ENCODE measurements at regions not wholly inside any gene's neighbourhood (a gene's known extent, or its start where the extent isn't known, plus 50 kb on each side); places are given as distances from the start of the nearest gene placed in this dataset.
"Not testable (repeated sequence)": the region's sequence is repeated elsewhere in the genome, so short reads cannot be mapped to it uniquely, and the experiment has no call there.

GRCh38 chr7:49597805-49598204 is 175.6 kb upstream of the VWC2 start:
- DNase-seq, result no peak
- no peaks in the 10 kb centered on the region for H3K36me3 ChIP-seq
- H3K4me1 ChIP-seq, result no peaks in the 10 kb centered on the region
- H3K4me3 ChIP-seq, result no peak overlapping the region
- no peak for TF ChIP-seq POLR2A (IDR thresholded peaks at IDR 0.05)
- TF ChIP-seq CTCF (IDR thresholded peaks at IDR 0.05 in 4 of 5, conservative IDR thresholded peaks at IDR 0.05 in 1 of 5), result no peak
- H3K27me3 ChIP-seq, result no peaks in the 10 kb centered on the region
- intact Hi-C loops (cut with DNase I; ENCODE audit: low total_unique reads) (no loop called here), in situ Hi-C loops (cut with MboI; ENCODE audit: low sequenced_read_pairs in 4 of 4) (no loop called here)
- ATAC-seq, result no peak
- H3K27ac ChIP-seq, result no peak overlapping the region
- no peaks in the 10 kb centered on the region for H3K9me3 ChIP-seq

- ATAC-seq (no peak), DNase-seq (no peak)
- Histone ChIP-seq H3K27ac (no peak overlapping the region), H3K4me1 (no peaks in the 10 kb centered on the region), H3K36me3 (no peaks in the 10 kb centered on the region), H3K4me3 (no peak overlapping the region), H3K27me3 (no peaks in the 10 kb centered on the region), H3K9me3 (no peaks in the 10 kb centered on the region)
- in situ Hi-C loops (cut with MboI; ENCODE audit: low sequenced_read_pairs in 4 of 4) (no loop called here), intact Hi-C loops (cut with DNase I; ENCODE audit: low total_unique reads) (no loop called here)
- TF ChIP-seq POLR2A (IDR thresholded peaks at IDR 0.05), result no peak
- TF ChIP-seq CTCF (IDR thresholded peaks at IDR 0.05 in 4 of 5, conservative IDR thresholded peaks at IDR 0.05 in 1 of 5), result no peak
Observed at GRCh38 chr7:49611951-49612350, 161.5 kb upstream of the VWC2 start.

- no peaks in the 10 kb centered on the region for H3K9me3 ChIP-seq
- DNase-seq, result no peak
- no peak overlapping the region for H3K27ac ChIP-seq
- in situ Hi-C loops (cut with MboI; ENCODE audit: low sequenced_read_pairs in 4 of 4), result no loop called here
- H3K4me1 ChIP-seq, result no peaks in the 10 kb centered on the region
- ATAC-seq, result no peak
- intact Hi-C loops (cut with DNase I; ENCODE audit: low total_unique reads), result no loop called here
- H3K27me3 ChIP-seq, result no peaks in the 10 kb centered on the region
- H3K36me3 ChIP-seq, result no peaks in the 10 kb centered on the region
- TF ChIP-seq POLR2A (IDR thresholded peaks at IDR 0.05) (no peak), CTCF (IDR thresholded peaks at IDR 0.05 in 4 of 5, conservative IDR thresholded peaks at IDR 0.05 in 1 of 5) (no peak)
- H3K4me3 ChIP-seq, result no peak overlapping the region
Observed at GRCh38 chr7:49613759-49614158, 159.7 kb upstream of the VWC2 start.

GRCh38 chr7:49614974-49615373 is 158.5 kb upstream of the VWC2 start:
- H3K4me1 ChIP-seq; H3K4me3 ChIP-seq; ATAC-seq; H3K27me3 ChIP-seq; H3K27ac ChIP-seq; DNase-seq; H3K9me3 ChIP-seq; in situ Hi-C loops (cut with MboI; ENCODE audit: low sequenced_read_pairs in 4 of 4); intact Hi-C loops (cut with DNase I; ENCODE audit: low total_unique reads); H3K36me3 ChIP-seq: not testable (repeated sequence)

- no peak for TF ChIP-seq CTCF (IDR thresholded peaks at IDR 0.05 in 4 of 5, conservative IDR thresholded peaks at IDR 0.05 in 1 of 5)
- TF ChIP-seq POLR2A (IDR thresholded peaks at IDR 0.05), result no peak
- Histone ChIP-seq H3K36me3 (no peaks in the 10 kb centered on the region), H3K27me3 (no peaks in the 10 kb centered on the region), H3K27ac (no peak overlapping the region), H3K9me3 (no peaks in the 10 kb centered on the region), H3K4me1 (no peaks in the 10 kb centered on the region), H3K4me3 (no peak overlapping the region)
- intact Hi-C loops (cut with DNase I; ENCODE audit: low total_unique reads), result no loop called here
- no peak for ATAC-seq
- DNase-seq, result no peak
- in situ Hi-C loops (cut with MboI; ENCODE audit: low sequenced_read_pairs in 4 of 4), result no loop called here
Observed at GRCh38 chr7:49618028-49618427, 155.4 kb upstream of the VWC2 start.
